GM10248 (cell line): ENCODE measurements at regions not wholly inside any gene's neighbourhood (a gene's known extent, or its start where the extent isn't known, plus 50 kb on each side); places are given as distances from the start of the nearest gene placed in this dataset.

ENCODE experiments used
- CTCF ChIA-PET: fragments of 300-600 bp; sonication (Branson Sonifier 250); formaldehyde crosslinking; extraction: SDS; loops from one replicate; lab custom pipeline; 2021; ENCODE audit warnings: antibody characterized with exemption; lab: Yijun Ruan, JAX
- POLR2A ChIA-PET: fragments of 350-650 bp; sonication (Branson Sonifier 250); formaldehyde crosslinking; extraction: SDS; loops from one replicate; lab custom pipeline; 2020; ENCODE audit warnings: antibody characterized with exemption; lab: Yijun Ruan, JAX
- DNase-seq: peaks from one replicate; pipeline ENCODE4 v3.0.0; 2012; ENCODE audit errors: extremely low spot score
- TF ChIP-seq, protein P1 (sequence below): IDR thresholded peaks from 2 replicates; pipeline ENCODE4 v1.5.1; 2012; ENCODE audit warnings: mild to moderate bottlenecking, low read depth; ENCODE audit errors: extremely low read depth, missing control alignments, control extremely low read depth

DNA sequence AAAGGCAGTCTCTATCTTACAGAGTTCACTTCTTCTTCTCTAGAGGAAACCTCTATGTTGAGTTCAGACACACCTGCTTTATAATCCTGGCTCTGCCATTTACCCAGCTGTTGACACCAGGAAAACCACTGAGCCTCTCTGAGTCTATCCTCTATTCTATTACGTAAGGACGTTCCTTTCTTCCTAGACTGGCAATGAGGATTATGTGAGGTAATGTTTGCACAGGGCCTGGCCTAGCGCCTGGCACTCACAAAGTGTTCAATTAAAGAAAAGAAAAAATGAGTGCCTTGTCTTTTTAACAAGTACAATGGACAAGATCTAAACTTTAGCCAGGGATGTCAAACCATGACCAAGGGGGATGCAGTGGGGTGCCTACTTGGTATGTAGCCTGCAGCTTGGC lies 641.9 kb upstream of the TBX3 start:
- DNase-seq = no peak
- TF ChIP-seq, protein P1, sequence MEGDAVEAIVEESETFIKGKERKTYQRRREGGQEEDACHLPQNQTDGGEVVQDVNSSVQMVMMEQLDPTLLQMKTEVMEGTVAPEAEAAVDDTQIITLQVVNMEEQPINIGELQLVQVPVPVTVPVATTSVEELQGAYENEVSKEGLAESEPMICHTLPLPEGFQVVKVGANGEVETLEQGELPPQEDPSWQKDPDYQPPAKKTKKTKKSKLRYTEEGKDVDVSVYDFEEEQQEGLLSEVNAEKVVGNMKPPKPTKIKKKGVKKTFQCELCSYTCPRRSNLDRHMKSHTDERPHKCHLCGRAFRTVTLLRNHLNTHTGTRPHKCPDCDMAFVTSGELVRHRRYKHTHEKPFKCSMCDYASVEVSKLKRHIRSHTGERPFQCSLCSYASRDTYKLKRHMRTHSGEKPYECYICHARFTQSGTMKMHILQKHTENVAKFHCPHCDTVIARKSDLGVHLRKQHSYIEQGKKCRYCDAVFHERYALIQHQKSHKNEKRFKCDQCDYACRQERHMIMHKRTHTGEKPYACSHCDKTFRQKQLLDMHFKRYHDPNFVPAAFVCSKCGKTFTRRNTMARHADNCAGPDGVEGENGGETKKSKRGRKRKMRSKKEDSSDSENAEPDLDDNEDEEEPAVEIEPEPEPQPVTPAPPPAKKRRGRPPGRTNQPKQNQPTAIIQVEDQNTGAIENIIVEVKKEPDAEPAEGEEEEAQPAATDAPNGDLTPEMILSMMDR = no peak
- ChIA-PET POLR2A (no interaction called here), CTCF (interaction anchor here (1.1 kb wide), 1 partner anchor 18 kb away, joined by 3 read pairs; no protein-coding TSS in a partner anchor)

- ChIA-PET POLR2A (no interaction called here), CTCF (no interaction called here)
- no peak for DNase-seq
- TF ChIP-seq, protein P1 = no peak
These were observed 641.1 kb upstream of the TBX3 start for GRCh38 chr12:115324949-115325593.

DNA sequence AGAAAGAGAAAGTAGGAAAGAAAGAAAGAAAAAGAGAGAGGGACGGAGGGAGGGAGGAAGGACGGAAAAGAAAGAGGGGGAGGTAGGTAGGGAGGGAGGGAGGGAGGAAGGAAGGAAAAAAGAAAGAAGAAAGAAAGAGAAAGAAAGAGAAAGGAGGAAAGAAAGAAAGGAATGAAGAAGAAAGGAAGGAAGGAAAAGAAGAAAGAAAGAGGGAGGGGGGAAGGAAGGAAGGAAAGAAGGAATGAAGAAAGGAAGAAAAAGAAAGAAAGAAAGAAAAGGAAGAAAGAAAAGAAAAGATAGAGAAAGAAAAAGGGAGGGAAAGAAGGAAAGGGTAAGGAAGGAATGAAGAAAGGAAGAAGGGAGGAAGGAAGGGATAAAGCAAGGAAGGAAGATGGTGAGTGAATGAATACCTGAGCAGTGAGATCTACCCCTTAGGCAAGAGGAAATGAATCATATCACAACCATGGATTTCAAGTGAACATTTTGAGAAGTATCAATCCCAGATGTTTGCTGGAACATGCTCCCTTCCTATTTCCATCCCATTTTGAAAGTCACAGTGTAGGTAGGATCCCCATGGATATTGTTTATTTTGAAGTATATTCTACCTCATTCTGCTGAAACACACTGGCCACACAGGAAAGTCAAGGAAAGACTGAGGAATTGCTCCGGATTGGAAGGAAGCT lies 639.4 kb upstream of the TBX3 start:
- TF ChIP-seq, protein P1 = no peak
- ChIA-PET POLR2A (no interaction called here), CTCF (no interaction called here)
- no peak for DNase-seq

DNA sequence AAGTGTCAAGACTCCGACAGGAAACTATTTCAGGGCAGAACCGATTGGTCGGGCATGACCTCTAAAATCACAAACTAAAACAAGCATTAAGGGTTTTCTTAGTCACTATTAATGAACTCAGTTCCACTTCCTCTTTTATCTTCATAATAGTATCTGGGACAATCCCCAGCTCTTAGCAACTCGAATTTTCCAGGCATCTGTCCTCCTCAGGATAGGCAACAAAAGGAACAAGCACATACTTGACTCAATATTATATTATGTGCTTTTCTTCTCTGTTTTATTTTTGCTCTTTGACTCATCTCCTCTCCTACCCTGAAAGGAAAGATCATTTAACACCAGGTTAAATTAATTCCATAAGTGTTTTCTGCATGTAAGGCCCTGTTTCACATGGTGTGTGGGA lies 638.3 kb upstream of the TBX3 start:
- ChIA-PET POLR2A (no interaction called here), CTCF (no interaction called here)
- DNase-seq = peak; percentile 23
- TF ChIP-seq, protein P1 = no peak

DNA sequence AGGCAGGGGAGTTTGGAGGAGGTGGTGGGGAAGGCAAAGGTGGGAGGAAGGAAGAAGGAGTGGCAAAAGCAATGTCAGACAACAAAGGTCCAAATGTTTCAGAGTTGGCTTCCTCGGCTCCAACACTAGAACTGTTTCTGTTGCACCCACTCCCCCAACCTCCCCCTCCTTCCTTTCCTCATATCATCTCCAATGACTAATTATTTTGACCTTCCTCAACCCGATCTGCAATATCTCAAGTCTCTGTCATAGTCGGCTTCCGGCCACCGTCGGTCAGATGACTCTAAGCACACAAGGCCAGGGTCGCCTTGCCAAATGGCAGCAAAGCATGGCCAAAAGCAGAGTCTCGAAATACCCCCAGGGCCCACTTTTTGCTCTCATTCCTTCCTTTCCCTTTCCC lies 637.0 kb upstream of the TBX3 start:
- POLR2A ChIA-PET = no interaction called here
- no peak for DNase-seq
- TF ChIP-seq, protein P1 = no peak
- CTCF ChIA-PET = no interaction called here

- CTCF ChIA-PET = no interaction called here
- no peak for DNase-seq
- TF ChIP-seq, protein P1 = no peak
- POLR2A ChIA-PET = no interaction called here
These were observed 636.5 kb upstream of the TBX3 start for GRCh38 chr12:115320451-115320850.
